Hindlimb muscle (tissue), 1 donor: ENCODE measurements at regions not wholly inside any gene's neighbourhood (a gene's known extent, or its start where the extent isn't known, plus 50 kb on each side); places are given as distances from the start of the nearest gene placed in this dataset.
"Not testable (repeated sequence)": the region's sequence is repeated elsewhere in the genome, so short reads cannot be mapped to it uniquely, and the experiment has no call there.

Experiments
- DNase-seq: peaks from one replicate; pipeline ENCODE4 v3.0.0-alpha.2; 2013

- no peak for DNase-seq
Measured at GRCh38 chr6:27804851-27805250, 107.3 kb downstream of the OR2B2 start.

- DNase-seq = no peak
Measured at GRCh38 chr6:27800731-27801373, 111.3 kb downstream of the OR2B2 start.

- no peak for DNase-seq
Measured at GRCh38 chr6:27797960-27798359, 114.2 kb downstream of the OR2B2 start.

GRCh38 chr6:27796736-27797481 lies 115.3 kb downstream of the OR2B2 start:
- DNase-seq = not testable (repeated sequence)

GRCh38 chr6:27795697-27796494 lies 116.3 kb downstream of the OR2B2 start:
- peak; percentile 84 for DNase-seq

- DNase-seq = peak; percentile 79
Measured at GRCh38 chr6:27791182-27791943, 120.8 kb downstream of the OR2B2 start.

- not testable (repeated sequence) for DNase-seq
Measured at GRCh38 chr6:27788376-27788775, 123.8 kb downstream of the OR2B2 start.

- DNase-seq = no peak
Measured at GRCh38 chr6:27786048-27786447, 126.1 kb downstream of the OR2B2 start.

- DNase-seq = no peak
Measured at GRCh38 chr6:27785294-27785693, 126.9 kb downstream of the OR2B2 start.

- DNase-seq = no peak
Measured at GRCh38 chr6:27782748-27783147, 129.4 kb downstream of the OR2B2 start.

GRCh38 chr6:27778625-27779417 lies 133.4 kb downstream of the OR2B2 start:
- DNase-seq = no peak

GRCh38 chr6:27777614-27778355 lies 134.4 kb downstream of the OR2B2 start:
- DNase-seq = no peak

GRCh38 chr6:27777126-27777525 lies 135.1 kb downstream of the OR2B2 start:
- no peak for DNase-seq

GRCh38 chr6:27776504-27776903 lies 135.7 kb downstream of the OR2B2 start:
- no peak for DNase-seq

GRCh38 chr6:27775796-27776184 lies 136.4 kb downstream of the OR2B2 start:
- DNase-seq = no peak

GRCh38 chr6:27775138-27775795 lies 136.9 kb downstream of the OR2B2 start:
- not testable (repeated sequence) for DNase-seq

- DNase-seq = not testable (repeated sequence)
Measured at GRCh38 chr6:27774264-27774600, 138.0 kb downstream of the OR2B2 start.

GRCh38 chr6:27773542-27774263 lies 138.5 kb downstream of the OR2B2 start:
- not testable (repeated sequence) for DNase-seq

GRCh38 chr6:27772261-27773001 lies 139.8 kb downstream of the OR2B2 start:
- peak; percentile 85 for DNase-seq
